Endothelial cell of umbilical vein (primary cell): ENCODE measurements at regions not wholly inside any gene's neighbourhood (a gene's known extent, or its start where the extent isn't known, plus 50 kb on each side); places are given as distances from the start of the nearest gene placed in this dataset.

Experiments
- BruUV-seq: library from RNA; stranded (reverse); fragments of 400-500 nt; replicated peaks from 2 replicates; lab custom pipeline; 2021; lab: Mats Ljungman, UMichigan
- CTCF ChIA-PET: fragments of 300-600, 350-600 bp; sonication (Branson Sonifier 250); formaldehyde crosslinking; loops from one replicate; lab custom pipeline; 2021; ENCODE audit warnings: antibody characterized with exemption, inconsistent platforms; lab: Charles Lee
- POLR2A ChIA-PET: fragments of 300-600, 350-600 bp; sonication (Branson Sonifier 250); formaldehyde crosslinking; loops from one replicate; lab custom pipeline; 2021; ENCODE audit warnings: antibody characterized with exemption, inconsistent platforms; lab: Charles Lee
- DNase-seq: peaks from one replicate; pipeline ENCODE4 v3.0.0-alpha.2; 2011; ENCODE audit warnings: low read depth, low spot score
- FAIRE-seq: peaks from 2 replicates; lab custom pipeline; 2011; peaks lifted over from hg19 to GRCh38; lab: Jason Lieb, UNC
- H2AFZ ChIP-seq: 2 replicates; pipeline ENCODE4 v1.6.0; 2012; ENCODE audit warnings: low read depth, low read length, control low read depth, inconsistent platforms
- H3K27ac ChIP-seq: 2 replicates; pipeline ENCODE4 v1.5.1; 2011; ENCODE audit warnings: low read depth, mild to moderate bottlenecking, control low read depth, low read length, moderate library complexity; ENCODE audit not compliant: insufficient read depth
- H3K27me3 ChIP-seq, 2 experiments: 2 replicates each; pipeline versions ENCODE4 v1.6.0 to v1.6.1; 2011; ENCODE audit warnings: low read length in 2 of 2, mixed read lengths in 1 of 2; ENCODE audit not compliant: control insufficient read depth in 2 of 2, insufficient read depth in 2 of 2
- H3K36me3 ChIP-seq, 2 experiments: 2 replicates in 1 of 2; 3 replicates in 1 of 2; pipeline ENCODE4 v1.5.1; 2011; ENCODE audit warnings: low read length in 2 of 2, mild to moderate bottlenecking in 1 of 2, moderate library complexity in 1 of 2; ENCODE audit not compliant: control insufficient read depth in 2 of 2, insufficient read depth in 2 of 2; ENCODE audit errors: extremely low read depth in 1 of 2
- H3K4me1 ChIP-seq: 3 replicates; pipeline ENCODE4 v1.5.1; 2011; ENCODE audit warnings: mild to moderate bottlenecking, low read length; ENCODE audit not compliant: control insufficient read depth, insufficient read depth; ENCODE audit errors: extremely low read depth
- H3K4me2 ChIP-seq: 2 replicates; pipeline ENCODE4 v1.6.1; 2011; ENCODE audit warnings: low read length, control low read depth, mixed read lengths; ENCODE audit not compliant: insufficient read depth
- H3K4me3 ChIP-seq, 3 experiments: fragments of 200-600 bp in 1 of 3; sonication (generic), shearing (Covaris generic) in 1 of 3; replicated peaks in 1 of 3; 2 replicates each; pipeline ENCODE4 v1.5.1; 2011 to 2016; ENCODE audit warnings: control low read depth in 3 of 3, low read length in 3 of 3, mild to moderate bottlenecking in 2 of 3, inconsistent platforms in 1 of 3, low read depth in 1 of 3, moderate library complexity in 1 of 3; ENCODE audit not compliant: insufficient read depth in 1 of 3
- H3K79me2 ChIP-seq: 2 replicates; pipeline ENCODE4 v1.6.0; 2012; ENCODE audit warnings: low read length, inconsistent platforms; ENCODE audit not compliant: control insufficient read depth, insufficient read depth
- H3K9ac ChIP-seq: replicated peaks from 2 replicates; pipeline ENCODE3; 2011; ENCODE audit warnings: low read length, control low read depth; ENCODE audit not compliant: insufficient read depth; ENCODE audit errors: extremely low read depth
- H3K9me1 ChIP-seq: replicated peaks from 3 replicates; pipeline ENCODE4 v1.6.0; 2011; ENCODE audit warnings: mild to moderate bottlenecking, low read length; ENCODE audit not compliant: control insufficient read depth, insufficient read depth; ENCODE audit errors: extremely low read depth
- H3K9me3 ChIP-seq: replicated peaks from 2 replicates; pipeline ENCODE4 v1.5.1; 2012; ENCODE audit warnings: low read length, inconsistent platforms; ENCODE audit not compliant: control insufficient read depth, insufficient read depth
- H4K20me1 ChIP-seq: replicated peaks from 2 replicates; pipeline ENCODE3; 2011; ENCODE audit warnings: mild to moderate bottlenecking, low read length; ENCODE audit not compliant: control insufficient read depth, insufficient read depth; ENCODE audit errors: extremely low read depth
- EZH2 ChIP-seq: IDR thresholded peaks from 2 replicates; pipeline ENCODE4 v1.6.1; 2012; ENCODE audit warnings: borderline replicate concordance, low read depth, mild to moderate bottlenecking, moderate library complexity, low read length, inconsistent platforms; ENCODE audit not compliant: severe bottlenecking
- FOS ChIP-seq: IDR thresholded peaks from 2 replicates; pipeline ENCODE4 v1.6.1; 2011; ENCODE audit warnings: mild to moderate bottlenecking, low read length, moderate library complexity, borderline replicate concordance; ENCODE audit not compliant: insufficient read depth
- GATA2 ChIP-seq: IDR thresholded peaks from 2 replicates; pipeline ENCODE4 v1.7.0; 2011; ENCODE audit warnings: low read depth, mild to moderate bottlenecking, moderate library complexity, mixed read lengths, low read length; ENCODE audit not compliant: insufficient read length, insufficient read depth
- JUN ChIP-seq: IDR thresholded peaks from 2 replicates; pipeline ENCODE4 v1.6.1; 2011; ENCODE audit warnings: borderline replicate concordance, low read depth; ENCODE audit not compliant: insufficient read length, insufficient read depth
- MYC ChIP-seq: IDR thresholded peaks from one replicate; pipeline ENCODE4 v1.6.1; 2011; ENCODE audit warnings: mild to moderate bottlenecking, low read depth, low read length
- POLR2A ChIP-seq: IDR thresholded peaks from 2 replicates; pipeline ENCODE4 v1.6.1; 2012; ENCODE audit warnings: low read depth, mild to moderate bottlenecking, control low read depth, low read length
- POLR2AphosphoS5 ChIP-seq: IDR thresholded peaks from 2 replicates; pipeline ENCODE4 v1.6.1; 2012; ENCODE audit warnings: low read depth, mild to moderate bottlenecking, control low read depth, low read length, moderate library complexity; ENCODE audit not compliant: insufficient read depth
- dilution Hi-C: fragments of 300-500 bp; cut with MboI; formaldehyde crosslinking; loops from one replicate; pipeline ENCODE4 v1.15.0; 2019; ENCODE audit warnings: low sequenced_read_pairs; ENCODE audit not compliant: extremely low pct_ligation_motif_present
- intact Hi-C: fragments of 100-400 bp; cut with micrococcal nuclease; formaldehyde crosslinking; loops from one replicate; pipeline ENCODE4 v1.10.0; 2022
- TF ChIP-seq, protein P1 (sequence below): IDR thresholded peaks from 2 replicates; pipeline ENCODE4 v1.6.1; 2011; ENCODE audit not compliant: insufficient read depth, insufficient read length
- TF ChIP-seq, protein P2 (sequence below), 2 donors: IDR thresholded peaks; 1 replicate in 1 of 2; 2 replicates in 1 of 2; pipeline ENCODE4 v1.5.1; 2011; ENCODE audit warnings: low read length in 2 of 2, mild to moderate bottlenecking in 2 of 2, moderate library complexity in 2 of 2, control low read depth in 1 of 2, inconsistent platforms in 1 of 2, low read depth in 1 of 2; ENCODE audit not compliant: insufficient read depth in 1 of 2; ENCODE audit errors: extremely low read depth in 1 of 2

DNA sequence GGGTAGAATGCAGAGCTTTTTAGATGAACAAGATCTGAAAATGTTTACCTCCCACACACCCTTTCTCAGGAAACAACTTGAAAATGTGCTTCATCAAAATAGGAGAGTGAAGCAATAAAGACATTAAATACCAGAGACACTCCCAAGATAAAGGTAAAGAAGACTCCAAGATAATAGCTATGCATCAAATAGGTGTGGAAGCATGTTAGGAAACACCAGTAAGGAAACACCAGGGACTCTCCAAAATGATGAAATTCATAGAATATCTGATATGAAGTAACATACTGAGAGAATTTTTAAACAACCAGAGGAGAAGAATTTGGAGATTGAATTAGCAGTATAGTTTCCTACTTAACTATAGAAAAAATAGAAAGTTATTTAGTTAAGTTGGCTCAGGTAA, 57.0 kb downstream of the OR10A6 start:
- POLR2A ChIA-PET: no interaction called here
- Histone ChIP-seq H3K27ac (no peak overlapping the region), H3K27me3 (peaks cover 1 to 2% of the 10 kb centered on the region in 2 experiments), H3K4me2 (no peak overlapping the region), H3K9me3 (no peaks in the 10 kb centered on the region), H2AFZ (no peak overlapping the region), H4K20me1 (no peaks in the 10 kb centered on the region), H3K4me1 (no peaks in the 10 kb centered on the region), H3K79me2 (no peaks in the 10 kb centered on the region), H3K9me1 (no peaks in the 10 kb centered on the region), H3K36me3 (no peaks in the 10 kb centered on the region), H3K4me3 (no peak overlapping the region), H3K9ac (no peak overlapping the region)
- FAIRE-seq (no peak), DNase-seq (no peak)
- CTCF ChIA-PET: no interaction called here
- TF ChIP-seq FOS (no peak), MYC (no peak), GATA2 (no peak), EZH2 (no peak), JUN (no peak), POLR2AphosphoS5 (no peak), POLR2A (no peak)
- TF ChIP-seq, protein P1, sequence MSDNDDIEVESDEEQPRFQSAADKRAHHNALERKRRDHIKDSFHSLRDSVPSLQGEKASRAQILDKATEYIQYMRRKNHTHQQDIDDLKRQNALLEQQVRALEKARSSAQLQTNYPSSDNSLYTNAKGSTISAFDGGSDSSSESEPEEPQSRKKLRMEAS: no peak
- TF ChIP-seq, protein P2, sequence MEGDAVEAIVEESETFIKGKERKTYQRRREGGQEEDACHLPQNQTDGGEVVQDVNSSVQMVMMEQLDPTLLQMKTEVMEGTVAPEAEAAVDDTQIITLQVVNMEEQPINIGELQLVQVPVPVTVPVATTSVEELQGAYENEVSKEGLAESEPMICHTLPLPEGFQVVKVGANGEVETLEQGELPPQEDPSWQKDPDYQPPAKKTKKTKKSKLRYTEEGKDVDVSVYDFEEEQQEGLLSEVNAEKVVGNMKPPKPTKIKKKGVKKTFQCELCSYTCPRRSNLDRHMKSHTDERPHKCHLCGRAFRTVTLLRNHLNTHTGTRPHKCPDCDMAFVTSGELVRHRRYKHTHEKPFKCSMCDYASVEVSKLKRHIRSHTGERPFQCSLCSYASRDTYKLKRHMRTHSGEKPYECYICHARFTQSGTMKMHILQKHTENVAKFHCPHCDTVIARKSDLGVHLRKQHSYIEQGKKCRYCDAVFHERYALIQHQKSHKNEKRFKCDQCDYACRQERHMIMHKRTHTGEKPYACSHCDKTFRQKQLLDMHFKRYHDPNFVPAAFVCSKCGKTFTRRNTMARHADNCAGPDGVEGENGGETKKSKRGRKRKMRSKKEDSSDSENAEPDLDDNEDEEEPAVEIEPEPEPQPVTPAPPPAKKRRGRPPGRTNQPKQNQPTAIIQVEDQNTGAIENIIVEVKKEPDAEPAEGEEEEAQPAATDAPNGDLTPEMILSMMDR (IDR thresholded peaks at IDR 0.05; ENCODE audit: extremely low read depth in 1 of 2, insufficient read depth in 1 of 2, low read depth in 1 of 2, low read length in 2 of 2): no peak
- intact Hi-C loops (no loop called here), dilution Hi-C loops (no loop called here)
- BruUV-seq: no TSS peak
